Neural cell (in vitro differentiated cells): ENCODE measurements at regions not wholly inside any gene's neighbourhood (a gene's known extent, or its start where the extent isn't known, plus 50 kb on each side); places are given as distances from the start of the nearest gene placed in this dataset.
"Not testable (repeated sequence)": the region's sequence is repeated elsewhere in the genome, so short reads cannot be mapped to it uniquely, and the experiment has no call there.

Source experiments
- H2AFZ ChIP-seq: fragments of 200-600, 300-800 bp; sonication (generic), shearing (Covaris generic); 2 replicates; pipeline ENCODE4 v1.6.0; 2014; ENCODE audit warnings: low read depth, mild to moderate bottlenecking, antibody characterized with exemption, low read length, moderate library complexity
- H3F3A ChIP-seq: fragments of 200-600 bp; shearing (Covaris generic); 2 replicates; pipeline ENCODE4 v1.6.1; 2016; ENCODE audit warnings: mild to moderate bottlenecking, moderate library complexity, mixed read lengths, antibody characterized with exemption, low read length; ENCODE audit not compliant: insufficient read depth, poor library complexity, severe bottlenecking
- H3K27ac ChIP-seq: fragments of 200-600, 300-800 bp; sonication (generic), shearing (Covaris generic); 2 replicates; pipeline ENCODE4 v1.5.1; 2014; ENCODE audit warnings: mild to moderate bottlenecking, low read length, moderate library complexity
- H3K27me3 ChIP-seq: fragments of 300-800, 200-600 bp; sonication (generic), shearing (Covaris generic); 2 replicates; pipeline ENCODE4 v1.6.0; 2014; ENCODE audit warnings: mild to moderate bottlenecking, low read depth, low read length, moderate library complexity; ENCODE audit not compliant: insufficient read depth
- H3K36me3 ChIP-seq: fragments of 300-800, 200-600 bp; sonication (generic), shearing (Covaris generic); 2 replicates; pipeline ENCODE4 v1.5.1; 2014; ENCODE audit warnings: mild to moderate bottlenecking, antibody characterized with exemption, low read length, moderate library complexity; ENCODE audit not compliant: insufficient read depth
- H3K4me2 ChIP-seq: fragments of 300-800, 200-600 bp; sonication (generic), shearing (Covaris generic); 2 replicates; pipeline ENCODE4 v1.6.0; 2014; ENCODE audit warnings: mild to moderate bottlenecking, low read length
- H3K4me3 ChIP-seq: fragments of 300-800, 200-600 bp; sonication (generic), shearing (Covaris generic); 2 replicates; pipeline ENCODE4 v1.5.1; 2014; ENCODE audit warnings: mild to moderate bottlenecking, low read length, moderate library complexity
- H3K79me2 ChIP-seq: fragments of 200-600 bp; shearing (Covaris generic); replicated peaks from 2 replicates; pipeline ENCODE4 v1.6.0; 2014; ENCODE audit warnings: mild to moderate bottlenecking, low read length, moderate library complexity; ENCODE audit not compliant: insufficient read depth
- H3K9ac ChIP-seq: fragments of 300-800, 200-600 bp; sonication (generic), shearing (Covaris generic); 2 replicates; pipeline ENCODE4 v1.6.1; 2016; ENCODE audit warnings: mild to moderate bottlenecking, low read length, mixed read lengths
- H3K9me2 ChIP-seq: fragments of 200-600 bp; shearing (Covaris generic); 2 replicates; pipeline ENCODE4 v1.6.1; 2016; ENCODE audit warnings: mild to moderate bottlenecking, low read length, mixed read lengths; ENCODE audit not compliant: insufficient read depth
- H3K9me3 ChIP-seq: fragments of 200-600, 300-800 bp; sonication (generic), shearing (Covaris generic); 2 replicates; pipeline ENCODE4 v1.6.1; 2016; ENCODE audit warnings: mild to moderate bottlenecking, mixed run types, low read length, moderate library complexity, mixed read lengths
- H4K20me1 ChIP-seq: fragments of 200-600 bp; shearing (Covaris generic); 2 replicates; pipeline ENCODE4 v1.6.1; 2016; ENCODE audit warnings: mild to moderate bottlenecking, mixed run types; ENCODE audit not compliant: insufficient read depth
- EP300 ChIP-seq: fragments of 450-650 bp; conservative IDR thresholded peaks from 2 replicates; pipeline ENCODE4 v1.6.1; 2014; ENCODE audit warnings: antibody characterized with exemption, mild to moderate bottlenecking, moderate library complexity; ENCODE audit not compliant: poor library complexity, severe bottlenecking
- EZH2 ChIP-seq: fragments of 200-600, 300-800 bp; shearing (Covaris generic), sonication (generic); IDR thresholded peaks from 2 replicates; pipeline ENCODE4 v1.6.1; 2014; ENCODE audit warnings: antibody characterized with exemption, low read length, borderline replicate concordance, mild to moderate bottlenecking; ENCODE audit not compliant: insufficient read depth, poor library complexity, severe bottlenecking
- MXI1 ChIP-seq: fragments of 450-650 bp; conservative IDR thresholded peaks from 2 replicates; pipeline ENCODE4 v1.6.1; 2014; ENCODE audit warnings: antibody characterized with exemption, mild to moderate bottlenecking; ENCODE audit not compliant: poor library complexity, severe bottlenecking
- POLR2AphosphoS5 ChIP-seq: IDR thresholded peaks from 2 replicates; pipeline ENCODE4 v1.6.1; 2012
- RAD21 ChIP-seq: fragments of 450-650 bp; conservative IDR thresholded peaks from 2 replicates; pipeline ENCODE4 v1.6.1; 2014; ENCODE audit warnings: antibody characterized with exemption, mild to moderate bottlenecking, moderate library complexity
- REST ChIP-seq: IDR thresholded peaks from 2 replicates; pipeline ENCODE4 v1.6.1; 2012; ENCODE audit warnings: borderline replicate concordance
- SMC3 ChIP-seq: fragments of 450-650 bp; conservative IDR thresholded peaks from 2 replicates; pipeline ENCODE4 v1.6.1; 2014; ENCODE audit warnings: antibody characterized with exemption, mild to moderate bottlenecking, moderate library complexity; ENCODE audit not compliant: poor library complexity
- TAF1 ChIP-seq: IDR thresholded peaks from 2 replicates; pipeline ENCODE4 v1.6.1; 2012; ENCODE audit warnings: low read depth
- TF ChIP-seq, protein P1 (sequence below): fragments of 450-650 bp; IDR thresholded peaks from 2 replicates; pipeline ENCODE4 v1.5.1; 2014; ENCODE audit warnings: antibody characterized with exemption, mild to moderate bottlenecking, moderate library complexity; ENCODE audit not compliant: poor library complexity, severe bottlenecking

- H4K20me1 ChIP-seq, H3K4me3 ChIP-seq, H3K27ac ChIP-seq, H3K4me2 ChIP-seq, H3K9me3 ChIP-seq, H3K36me3 ChIP-seq, H3F3A ChIP-seq, H3K9ac ChIP-seq, H3K27me3 ChIP-seq, H2AFZ ChIP-seq, H3K79me2 ChIP-seq, H3K9me2 ChIP-seq: not testable (repeated sequence)
Measured at GRCh38 chr5:57923094-57923493, 440.5 kb upstream of the ACTBL2 start.

- no peaks in the 10 kb centered on the region for H3F3A ChIP-seq
- H2AFZ ChIP-seq: no peak overlapping the region
- no peak overlapping the region for H3K4me2 ChIP-seq
- H3K9me3 ChIP-seq: no peaks in the 10 kb centered on the region
- H3K27me3 ChIP-seq: no peaks in the 10 kb centered on the region
- TF ChIP-seq RAD21 (no peak), MXI1 (no peak), POLR2AphosphoS5 (no peak), EZH2 (no peak), TAF1 (no peak), REST (no peak), SMC3 (no peak), EP300 (no peak)
- TF ChIP-seq, protein P1, sequence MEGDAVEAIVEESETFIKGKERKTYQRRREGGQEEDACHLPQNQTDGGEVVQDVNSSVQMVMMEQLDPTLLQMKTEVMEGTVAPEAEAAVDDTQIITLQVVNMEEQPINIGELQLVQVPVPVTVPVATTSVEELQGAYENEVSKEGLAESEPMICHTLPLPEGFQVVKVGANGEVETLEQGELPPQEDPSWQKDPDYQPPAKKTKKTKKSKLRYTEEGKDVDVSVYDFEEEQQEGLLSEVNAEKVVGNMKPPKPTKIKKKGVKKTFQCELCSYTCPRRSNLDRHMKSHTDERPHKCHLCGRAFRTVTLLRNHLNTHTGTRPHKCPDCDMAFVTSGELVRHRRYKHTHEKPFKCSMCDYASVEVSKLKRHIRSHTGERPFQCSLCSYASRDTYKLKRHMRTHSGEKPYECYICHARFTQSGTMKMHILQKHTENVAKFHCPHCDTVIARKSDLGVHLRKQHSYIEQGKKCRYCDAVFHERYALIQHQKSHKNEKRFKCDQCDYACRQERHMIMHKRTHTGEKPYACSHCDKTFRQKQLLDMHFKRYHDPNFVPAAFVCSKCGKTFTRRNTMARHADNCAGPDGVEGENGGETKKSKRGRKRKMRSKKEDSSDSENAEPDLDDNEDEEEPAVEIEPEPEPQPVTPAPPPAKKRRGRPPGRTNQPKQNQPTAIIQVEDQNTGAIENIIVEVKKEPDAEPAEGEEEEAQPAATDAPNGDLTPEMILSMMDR: no peak
- H3K79me2 ChIP-seq: no peaks in the 10 kb centered on the region
- no peak overlapping the region for H3K9ac ChIP-seq
- H3K27ac ChIP-seq: no peak overlapping the region
- H3K9me2 ChIP-seq: no peaks in the 10 kb centered on the region
- no peaks in the 10 kb centered on the region for H3K36me3 ChIP-seq
- H4K20me1 ChIP-seq: no peaks in the 10 kb centered on the region
- no peak overlapping the region for H3K4me3 ChIP-seq
Measured at GRCh38 chr5:57917004-57917403, 434.4 kb upstream of the ACTBL2 start.

DNA sequence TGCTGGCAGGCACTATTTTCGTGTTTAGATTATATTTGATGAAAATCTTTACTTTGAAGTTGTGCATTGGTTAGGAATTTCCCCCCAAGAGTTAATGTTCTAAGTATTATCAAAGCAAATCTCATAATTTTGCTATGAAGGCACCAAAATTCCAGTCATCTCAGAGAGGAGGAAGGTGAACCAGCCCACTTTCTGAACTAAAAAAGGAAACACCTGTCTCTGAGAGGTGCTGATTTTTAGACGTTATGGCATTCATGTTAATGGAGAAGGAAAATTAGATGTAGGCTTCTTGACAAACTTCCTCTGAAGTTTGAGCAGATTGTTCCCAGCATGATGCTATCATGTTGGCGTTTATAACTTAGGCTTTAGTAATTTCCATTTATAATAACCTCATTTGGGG, 432.9 kb upstream of the ACTBL2 start:
- Histone ChIP-seq H3K27ac (no peak overlapping the region), H3F3A (no peaks in the 10 kb centered on the region), H3K9ac (no peak overlapping the region), H3K4me2 (no peak overlapping the region), H2AFZ (no peak overlapping the region), H3K4me3 (no peak overlapping the region), H3K36me3 (no peaks in the 10 kb centered on the region), H3K27me3 (no peaks in the 10 kb centered on the region), H4K20me1 (no peaks in the 10 kb centered on the region), H3K9me2 (no peaks in the 10 kb centered on the region), H3K9me3 (no peaks in the 10 kb centered on the region), H3K79me2 (no peaks in the 10 kb centered on the region)
- TF ChIP-seq POLR2AphosphoS5 (no peak), MXI1 (no peak), REST (no peak), SMC3 (no peak)
